Stimulated activated CD8-positive, alpha-beta memory T cell treated with anti-CD3 and anti-CD28 coated beads, Interleukin-15, amount 100 ng/mL, for 24 hours (primary cell): ENCODE measurements at regions not wholly inside any gene's neighbourhood (a gene's known extent, or its start where the extent isn't known, plus 50 kb on each side); places are given as distances from the start of the nearest gene placed in this dataset.

ENCODE experiments used
- DNase-seq: peaks from one replicate; pipeline ENCODE4 v3.0.0-alpha.2; 2020; ENCODE audit warnings: low read depth

DNA sequence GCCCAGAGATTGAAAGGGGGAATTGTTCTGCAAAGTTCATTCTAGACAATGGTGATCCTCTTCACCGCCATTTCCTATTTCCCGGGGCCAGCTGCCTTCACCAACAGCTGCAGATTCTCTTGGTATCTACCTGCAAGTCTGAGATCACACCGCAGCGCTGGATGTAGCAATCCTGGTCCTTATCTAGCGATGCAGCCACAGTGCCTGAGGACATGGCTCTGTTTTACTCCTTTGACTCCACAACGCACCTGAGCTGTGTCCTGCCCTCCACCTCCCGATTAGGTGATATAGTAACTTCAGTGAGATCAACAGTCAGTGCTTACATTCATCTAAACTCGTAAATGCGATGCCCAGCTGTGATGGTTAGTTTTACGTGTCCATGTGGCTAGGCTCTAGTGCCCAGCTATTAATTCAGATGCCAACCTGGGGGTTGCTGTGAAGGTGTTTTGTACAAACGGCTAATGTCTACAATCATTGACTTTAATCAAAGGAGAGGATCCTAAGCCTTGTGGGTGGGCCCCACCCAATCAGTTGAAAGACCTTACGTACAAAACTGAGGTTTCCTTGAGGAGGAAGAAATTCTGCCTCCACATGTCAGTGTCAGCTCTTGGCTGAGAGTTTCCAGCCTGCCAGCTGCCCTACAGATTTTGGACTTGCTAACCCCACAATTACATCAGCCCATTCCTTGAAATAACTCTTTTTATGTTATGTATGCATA is 189.8 kb downstream of the SH3BP4 start:
- no peak for DNase-seq

DNA sequence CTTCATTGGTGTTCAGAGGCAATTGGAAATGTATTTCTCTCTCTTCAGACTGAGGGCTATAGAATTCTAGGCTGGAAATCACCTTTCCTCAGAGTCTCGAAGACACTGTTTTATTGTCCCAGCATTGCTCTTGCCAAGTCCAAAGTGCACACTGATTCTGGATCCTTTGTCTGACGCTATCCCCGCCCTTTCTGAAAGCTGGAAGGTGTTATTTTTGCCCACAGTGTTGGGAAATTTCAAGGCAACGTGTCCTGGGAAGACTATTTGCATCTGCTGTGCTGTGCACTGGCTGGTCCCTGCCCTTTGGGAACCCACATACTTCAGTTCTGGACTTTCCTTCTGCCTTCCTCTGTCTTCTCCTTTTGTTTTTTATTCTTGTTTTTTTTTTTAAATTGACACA is 190.8 kb downstream of the SH3BP4 start:
- DNase-seq, result no peak

DNA sequence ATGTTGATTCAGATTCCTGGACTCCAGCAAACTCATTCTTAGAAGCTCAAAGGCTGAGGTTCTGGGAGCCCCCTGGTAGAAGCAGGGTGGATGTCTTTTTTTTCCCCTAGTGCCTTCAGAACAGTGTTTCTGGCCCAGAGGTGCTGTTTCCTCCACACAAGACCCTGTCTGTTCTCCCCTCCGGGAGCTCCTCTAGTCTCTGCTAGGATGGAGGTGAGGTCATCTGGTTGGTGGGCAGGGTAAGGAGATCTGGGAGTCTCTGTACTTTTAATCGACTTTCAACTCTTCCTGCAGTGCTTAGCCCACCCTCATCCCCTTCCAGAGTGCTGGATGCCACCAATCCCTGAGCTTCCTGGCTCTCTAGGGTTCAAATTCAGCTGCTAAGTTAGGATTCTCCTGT is 192.0 kb downstream of the SH3BP4 start:
- no peak for DNase-seq

DNA sequence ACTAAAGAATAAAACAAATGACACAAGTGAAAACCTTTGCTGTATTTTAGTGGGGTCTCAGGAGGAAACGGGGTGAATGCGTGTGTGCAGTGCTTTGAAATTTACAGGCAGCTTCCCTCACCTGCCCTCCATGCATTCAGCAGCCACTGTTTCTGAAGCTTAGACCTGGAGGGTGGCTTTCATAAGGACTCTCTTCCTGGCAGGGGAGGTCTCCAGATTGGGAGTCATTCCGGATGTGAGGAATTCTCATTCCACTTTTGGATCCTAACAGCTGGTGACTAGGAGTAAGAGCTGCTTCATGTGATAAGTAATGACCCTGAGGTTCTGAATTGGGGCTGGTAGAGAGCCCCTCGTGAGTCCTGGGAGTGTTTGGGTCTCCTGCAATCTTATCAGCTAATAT is 192.5 kb downstream of the SH3BP4 start:
- DNase-seq, result no peak

DNA sequence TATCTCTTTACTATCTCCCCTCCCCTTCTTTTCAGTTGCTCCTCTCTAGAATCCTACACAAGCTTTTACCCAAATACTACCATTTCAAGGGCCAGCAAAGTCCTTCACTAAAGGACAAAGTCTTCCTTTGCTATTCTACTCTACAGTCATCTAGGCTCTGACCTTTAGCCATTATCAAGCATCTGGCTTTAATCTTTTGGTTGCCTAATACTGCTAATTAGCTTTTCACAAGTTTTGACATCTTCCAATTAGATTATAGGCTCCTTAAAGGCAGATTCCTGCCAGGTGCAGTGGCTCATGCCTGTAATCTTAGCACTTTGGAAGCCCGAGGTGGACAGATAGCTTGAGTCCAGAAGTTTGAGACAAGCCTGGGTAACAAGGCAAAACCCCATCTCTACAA is 194.4 kb downstream of the SH3BP4 start:
- DNase-seq, result no peak

DNA sequence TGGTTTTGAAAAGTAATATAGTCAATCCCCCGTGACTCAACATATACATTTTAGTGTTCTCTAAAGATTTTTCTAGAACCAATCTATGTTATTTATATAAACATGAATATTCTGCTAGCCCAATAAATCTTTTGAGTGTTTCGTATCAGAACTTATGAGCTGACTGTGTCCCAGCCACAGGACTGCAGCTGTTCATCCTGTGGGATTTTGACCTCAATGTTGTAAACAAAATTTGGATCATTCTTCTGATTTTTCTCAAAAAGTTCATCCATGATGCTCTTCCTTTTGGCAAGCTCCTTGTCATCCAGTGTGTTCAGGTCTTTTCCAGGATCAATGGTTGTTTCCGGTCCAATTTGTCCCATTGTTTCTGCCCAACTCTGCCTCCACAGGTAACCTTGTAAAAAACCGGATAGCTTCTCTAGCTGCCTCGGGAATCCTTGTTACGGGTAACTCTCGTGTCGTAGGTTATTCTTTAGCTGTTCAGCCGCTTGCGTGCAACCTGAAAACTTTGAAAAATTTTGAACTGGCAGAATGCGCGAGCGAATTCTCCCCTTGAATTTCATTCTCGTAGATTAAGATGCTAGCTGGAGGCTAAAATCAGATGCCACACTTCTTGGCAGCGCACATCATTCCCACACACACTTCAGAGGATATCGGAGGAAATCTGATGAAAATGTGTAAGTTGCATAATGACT is 195.2 kb downstream of the SH3BP4 start:
- DNase-seq, result no peak

DNA sequence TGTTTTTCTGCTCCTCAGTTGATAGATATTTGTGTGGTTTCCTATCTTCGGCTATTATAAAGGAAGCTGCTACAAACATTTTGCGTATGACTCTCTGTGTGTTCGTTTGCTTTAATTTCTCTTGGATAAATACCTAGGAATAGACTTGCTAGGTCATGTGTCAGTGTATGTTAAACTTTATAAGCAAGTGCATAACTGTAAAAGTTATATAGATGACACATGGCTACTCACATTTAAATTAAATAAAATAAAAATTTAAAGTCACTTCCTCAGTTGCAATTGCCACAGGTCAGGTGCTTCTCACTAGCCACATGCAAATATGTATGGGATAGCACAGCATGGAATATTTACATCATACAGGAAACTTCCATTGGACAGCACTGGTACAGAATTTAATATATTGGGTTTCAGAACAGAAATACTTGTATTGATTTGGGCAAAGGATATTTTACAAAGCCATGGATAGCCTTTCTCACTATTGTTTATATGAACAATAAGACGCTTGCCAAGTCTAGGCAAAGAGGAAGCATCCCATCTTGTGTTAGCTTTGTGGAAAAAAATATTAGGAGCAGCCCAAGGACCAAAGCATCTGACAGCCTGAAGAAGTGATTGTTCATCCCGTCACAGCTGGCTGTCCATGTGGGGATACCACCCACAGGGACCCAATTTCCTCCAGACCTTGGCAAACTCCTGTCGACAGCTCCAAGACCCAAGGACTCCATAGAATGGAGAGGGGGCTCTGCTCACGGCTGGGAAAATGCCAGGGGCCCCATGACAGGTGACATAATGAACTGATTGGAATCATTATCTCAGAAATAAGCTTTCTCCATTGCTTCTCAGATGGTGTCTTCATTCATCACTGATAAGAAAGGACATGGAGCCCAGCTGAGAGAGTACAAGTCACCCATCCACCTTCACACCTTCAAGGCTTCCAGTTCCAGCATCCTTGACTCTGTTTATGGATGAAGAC is 196.7 kb downstream of the SH3BP4 start:
- no peak for DNase-seq

DNA sequence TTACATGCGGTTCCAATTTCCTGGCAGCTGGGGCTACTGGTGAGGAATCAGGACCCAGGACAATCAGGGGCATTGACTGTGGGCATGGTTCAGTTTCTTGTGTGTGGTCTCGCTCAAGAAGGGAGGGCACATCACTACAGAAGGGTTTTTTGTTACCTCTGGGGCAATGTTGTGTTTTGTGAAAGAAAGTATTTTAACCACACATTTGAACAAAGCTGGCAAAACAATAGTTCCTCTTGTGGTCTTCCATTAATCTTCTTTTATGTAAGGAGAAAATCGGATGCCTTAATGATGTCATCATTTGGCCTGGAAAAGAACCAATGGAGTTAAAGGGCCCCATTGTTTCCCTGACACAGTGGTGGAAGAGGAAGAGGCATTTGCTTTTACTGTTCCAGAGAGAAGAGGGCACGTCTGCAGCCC is 197.4 kb downstream of the SH3BP4 start:
- no peak for DNase-seq

DNA sequence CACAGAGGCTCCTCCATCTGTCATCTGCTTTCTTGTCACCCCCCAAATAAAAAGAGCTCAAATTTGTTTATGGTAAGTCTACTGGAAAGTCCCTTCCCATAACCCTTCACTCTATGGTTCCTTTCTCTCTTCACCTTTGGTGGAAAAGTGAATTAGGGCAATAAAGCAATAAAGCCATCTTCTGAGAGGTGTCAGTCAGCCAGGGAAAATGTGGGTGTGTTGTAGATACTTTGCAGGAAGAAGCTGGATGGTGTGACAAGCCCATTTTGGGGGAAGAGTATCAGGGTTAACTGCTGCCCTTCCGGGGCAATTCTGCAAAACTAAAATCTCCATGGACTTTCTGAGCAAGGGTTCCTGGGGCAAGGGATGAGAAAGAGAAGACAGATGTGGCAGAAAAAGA is 197.9 kb downstream of the SH3BP4 start:
- DNase-seq, result no peak

DNA sequence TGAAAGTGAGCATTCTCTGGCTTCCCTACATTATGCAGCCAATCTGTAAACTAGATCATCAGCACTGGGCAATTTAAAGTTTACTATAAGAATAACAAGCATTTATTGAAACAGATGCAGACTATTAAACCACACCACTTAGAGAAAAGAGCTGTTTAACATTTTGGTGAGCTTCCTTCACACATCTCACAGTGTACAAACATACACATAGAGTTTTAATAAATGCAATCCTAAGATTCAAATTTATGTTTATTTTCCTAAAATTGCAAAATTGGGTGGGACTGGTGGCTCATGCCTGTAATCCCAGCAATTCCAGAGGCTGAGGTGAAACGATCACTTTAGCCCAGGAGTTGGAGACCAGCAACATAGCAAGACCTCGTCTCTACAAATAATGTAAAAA is 199.3 kb downstream of the SH3BP4 start:
- DNase-seq, result no peak

DNA sequence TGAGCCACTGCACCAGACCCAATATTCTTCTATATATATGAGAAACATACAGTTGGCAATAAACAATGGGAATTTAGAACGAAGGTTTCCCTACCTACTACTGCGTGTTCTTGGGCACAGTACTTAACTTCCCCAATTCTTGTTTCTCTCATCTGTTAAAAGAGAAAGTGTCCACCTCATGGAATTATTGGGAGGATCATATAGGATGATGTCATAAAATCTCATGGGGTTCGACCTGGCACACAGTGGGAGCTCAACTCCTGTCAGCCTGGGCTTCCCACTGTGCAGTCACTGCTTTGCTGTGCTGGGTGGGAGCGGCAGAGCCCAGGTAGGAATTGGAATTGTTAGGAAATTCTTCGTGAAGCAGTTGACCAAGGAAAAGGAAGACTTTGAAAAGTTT is 203.3 kb downstream of the SH3BP4 start:
- DNase-seq, result no peak

DNA sequence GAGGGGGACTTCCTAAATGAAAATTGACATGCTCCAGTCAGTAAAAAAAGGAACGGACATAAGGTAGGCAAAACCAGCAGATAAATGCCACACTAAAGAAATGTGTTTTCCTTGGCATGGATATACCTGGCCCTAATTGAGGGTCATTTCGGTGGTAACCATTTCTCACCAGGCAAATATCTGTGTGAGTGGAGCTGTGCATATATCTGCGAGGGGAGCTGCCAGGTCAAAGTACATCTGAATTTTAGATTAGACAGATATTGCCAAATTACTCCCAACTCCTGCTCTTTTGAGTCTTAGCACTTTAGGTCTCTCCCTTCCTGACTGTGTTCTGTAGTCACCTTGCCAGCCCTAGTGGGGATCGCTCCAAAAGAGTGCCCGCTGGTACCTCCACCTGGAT is 204.2 kb downstream of the SH3BP4 start:
- no peak for DNase-seq

DNA sequence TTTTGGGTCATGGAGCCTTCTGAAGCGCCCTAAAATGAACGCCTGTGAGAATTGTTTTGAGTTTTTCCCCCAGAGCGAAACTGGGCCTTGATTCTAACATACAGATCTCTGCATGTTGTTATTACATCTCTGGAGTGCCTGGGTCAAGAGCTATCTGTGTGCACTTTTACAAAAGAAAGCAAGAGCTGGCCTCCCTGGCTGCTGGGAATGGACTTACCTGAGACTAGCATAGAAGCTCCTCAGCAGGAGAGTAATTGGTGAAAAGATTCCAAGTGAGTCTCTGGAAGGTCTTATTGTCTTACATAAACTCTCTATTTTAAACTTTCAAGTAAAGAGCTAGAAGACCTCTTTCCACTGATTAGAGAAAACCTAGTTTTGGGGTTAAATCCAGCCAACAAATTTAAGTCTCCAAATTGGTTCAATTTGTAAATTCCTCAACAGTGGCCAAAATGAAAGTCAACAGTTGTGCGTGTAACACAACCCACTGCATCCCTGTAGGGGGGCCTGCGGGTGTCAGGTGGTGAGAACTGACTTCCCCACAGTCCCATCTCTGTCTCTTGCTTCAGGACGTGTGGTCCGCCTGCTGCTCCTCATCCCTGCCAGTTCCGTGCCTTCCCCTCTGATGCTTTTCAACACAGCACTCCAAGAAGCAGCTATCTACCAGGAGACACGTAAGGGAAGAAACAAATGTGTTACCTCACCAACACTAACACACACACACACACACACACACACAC is 206.1 kb downstream of the SH3BP4 start:
- DNase-seq, result no peak

DNA sequence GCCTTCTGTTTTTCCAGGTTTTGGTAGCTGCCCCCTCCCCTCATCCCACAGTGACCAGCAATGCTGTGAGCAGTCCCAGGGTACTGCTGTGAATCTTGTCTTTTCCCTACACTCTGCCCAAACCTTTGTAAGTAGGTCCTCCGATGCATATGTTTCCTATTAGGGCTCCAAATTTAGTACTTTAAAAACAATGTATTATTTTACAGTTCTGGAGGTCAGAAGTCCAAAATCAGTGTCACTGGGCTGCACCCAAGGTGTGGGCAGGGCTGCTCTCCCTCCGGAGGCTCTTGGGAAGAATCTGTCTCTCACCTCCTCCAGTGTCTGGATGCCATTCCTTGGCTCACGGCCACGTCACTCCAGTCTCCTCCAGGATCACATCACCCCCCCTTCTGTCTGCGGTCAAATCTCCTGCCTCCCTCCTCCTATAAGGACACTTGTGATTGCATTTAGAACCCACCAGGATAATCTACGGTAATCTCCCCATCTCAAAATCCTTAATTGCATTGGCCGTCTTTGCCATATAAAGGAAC is 208.5 kb downstream of the SH3BP4 start:
- no peak for DNase-seq

DNA sequence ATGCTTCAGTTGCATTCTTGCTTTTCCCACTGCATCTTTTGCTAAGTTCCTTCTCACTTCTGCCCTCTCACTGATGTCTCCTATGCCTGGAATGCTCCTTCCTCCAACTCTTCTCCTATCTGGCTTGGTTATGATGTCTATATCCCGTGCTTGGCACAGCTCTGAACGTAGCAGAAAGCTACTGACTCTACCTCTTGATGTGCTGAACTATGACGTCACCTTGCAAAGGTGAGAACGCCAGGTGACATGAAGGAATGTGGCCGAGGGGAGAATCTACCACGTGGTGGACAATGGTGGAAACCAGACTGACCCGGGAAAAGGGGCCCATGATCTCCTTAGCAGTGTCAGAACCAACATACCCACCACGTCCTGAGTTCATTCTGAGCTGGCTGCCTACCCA is 209.7 kb downstream of the SH3BP4 start:
- DNase-seq, result no peak

DNA sequence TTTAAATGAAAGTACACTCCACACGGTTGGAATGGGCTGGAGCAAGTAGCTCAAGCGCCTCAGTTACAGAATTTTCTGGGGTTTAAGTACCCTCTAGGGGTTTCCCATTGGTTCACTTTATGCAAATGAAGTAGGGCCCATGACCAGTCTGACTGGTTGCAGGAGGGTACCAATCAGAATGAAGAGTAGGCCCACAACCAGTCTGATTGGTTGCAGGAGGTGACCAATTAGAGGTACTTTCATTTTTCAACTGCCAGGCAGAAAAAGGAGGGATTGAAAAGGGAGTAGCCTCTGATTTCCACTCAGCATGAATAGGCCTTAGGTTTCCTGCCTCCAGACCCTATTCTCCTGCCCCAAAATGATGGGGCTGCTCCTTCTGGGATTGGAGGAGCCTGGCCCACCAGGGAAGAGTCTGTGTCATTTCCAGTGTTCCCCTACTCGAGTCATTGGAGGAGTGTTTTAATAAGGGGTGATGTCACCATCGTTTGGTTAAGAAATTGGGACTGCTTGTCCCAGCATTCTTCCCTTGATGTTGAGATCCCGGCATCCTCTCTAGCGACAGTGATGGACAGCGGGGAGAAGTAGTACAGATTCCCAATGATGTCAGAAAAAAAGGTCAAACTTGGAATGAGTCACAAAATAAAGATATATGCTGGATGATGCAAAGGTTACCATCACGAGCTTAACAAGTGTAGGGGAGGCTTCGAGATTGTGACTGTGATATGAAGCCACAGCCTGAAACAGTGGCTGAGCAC is 210.4 kb downstream of the SH3BP4 start:
- no peak for DNase-seq

DNA sequence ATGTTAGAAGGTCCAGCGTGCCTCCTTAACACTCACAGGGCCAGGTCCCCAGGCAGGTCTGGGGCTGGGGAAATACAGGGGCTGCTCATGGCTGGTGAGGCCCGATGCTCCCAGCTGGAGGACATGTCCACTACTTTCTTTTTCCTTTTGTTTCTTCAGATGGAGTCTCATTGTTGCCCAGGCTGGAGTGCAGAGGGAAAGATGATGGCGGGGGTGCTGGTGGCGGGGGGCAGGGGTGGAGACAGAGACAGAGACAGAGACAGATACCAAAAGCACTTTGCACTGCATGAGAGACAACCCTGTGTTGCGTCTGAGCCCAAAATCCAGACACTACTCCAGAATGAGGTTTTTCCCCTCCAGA is 211.0 kb downstream of the SH3BP4 start:
- DNase-seq, result no peak

DNA sequence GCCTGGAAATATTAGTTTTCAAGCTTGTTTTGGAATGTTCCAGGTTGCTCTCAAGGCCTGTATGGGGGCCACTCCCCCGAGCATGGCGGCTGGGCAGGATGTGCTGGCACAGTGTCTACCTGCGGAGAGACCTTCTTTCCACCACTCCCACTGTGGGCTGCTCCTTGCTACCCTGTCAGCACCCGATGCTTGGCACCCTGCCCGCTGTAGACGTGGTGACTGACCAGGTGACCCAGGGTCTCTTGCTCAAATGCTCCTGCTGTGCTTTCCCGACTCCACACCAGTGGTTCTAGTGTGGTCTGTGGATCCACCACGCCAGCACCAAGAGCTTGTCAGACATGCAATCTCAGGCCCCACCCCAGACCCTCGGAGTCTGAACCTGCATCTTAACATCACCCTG is 213.3 kb downstream of the SH3BP4 start:
- DNase-seq, result no peak

DNA sequence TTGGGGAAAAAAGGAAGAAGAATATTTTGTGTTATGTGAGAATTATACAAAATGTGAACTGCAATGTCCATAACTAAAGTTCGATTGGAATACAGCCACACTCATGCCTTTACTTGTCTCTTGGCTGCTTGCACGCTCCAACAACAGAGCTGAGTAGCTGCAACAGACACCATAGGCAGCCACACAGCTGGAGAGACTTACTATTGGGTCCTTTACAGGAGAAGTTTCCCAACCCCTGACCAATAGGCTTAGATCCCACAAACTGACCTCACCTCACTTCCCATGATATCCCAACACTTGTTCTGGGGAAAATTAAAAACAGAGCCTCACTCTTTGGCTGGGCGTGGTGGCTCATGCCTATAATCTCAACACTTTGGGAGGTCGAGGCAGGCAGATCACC is 213.8 kb downstream of the SH3BP4 start:
- DNase-seq, result no peak

DNA sequence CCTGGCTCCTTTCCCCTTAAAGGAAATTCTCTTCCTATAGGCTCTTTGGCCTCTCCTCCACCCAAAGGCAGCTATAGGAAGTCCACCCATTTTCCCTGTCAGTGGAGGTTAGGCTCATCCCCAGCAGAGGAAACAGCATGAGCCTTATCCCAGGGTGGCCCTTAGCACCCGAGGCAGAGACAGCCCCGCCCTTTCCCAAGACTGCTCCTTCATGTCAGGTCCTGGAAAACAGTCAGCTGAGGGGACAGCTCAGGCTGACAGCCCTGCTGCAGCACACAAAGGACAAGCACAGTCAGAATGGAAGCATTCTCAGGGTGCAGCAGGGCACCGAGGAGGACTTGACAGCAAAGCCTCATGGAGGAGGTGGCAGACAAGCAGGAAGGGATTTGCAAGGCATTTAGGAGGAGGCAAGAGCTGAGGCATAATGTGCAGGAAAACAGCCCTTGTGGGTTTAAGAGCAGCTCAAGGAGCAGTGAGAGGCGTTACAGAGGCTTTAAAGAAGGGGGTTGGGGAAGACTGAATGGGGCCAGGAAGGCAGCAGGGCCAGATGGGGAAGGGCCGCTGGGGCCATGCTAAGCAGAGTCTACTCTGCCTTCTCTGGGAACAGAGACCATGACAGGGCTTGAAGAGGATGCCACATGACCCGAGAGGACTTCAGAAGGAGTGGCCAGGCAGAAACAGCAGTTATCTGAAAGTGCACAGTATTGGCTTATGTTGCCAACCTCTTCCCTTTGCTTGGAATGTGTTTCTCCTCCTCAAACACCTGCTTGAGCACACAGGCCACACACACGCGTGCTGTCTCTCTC is 216.6 kb downstream of the SH3BP4 start:
- DNase-seq, result no peak
